Stimulated activated naive CD8-positive, alpha-beta T cell treated with anti-CD3 and anti-CD28 coated beads, Interleukin-15, Interleukin-2, amounts not matched to agents 100 ng/mL and 50 ng/mL, for 24 hours (primary cell): ENCODE measurements at regions not wholly inside any gene's neighbourhood (a gene's known extent, or its start where the extent isn't known, plus 50 kb on each side); places are given as distances from the start of the nearest gene placed in this dataset.

Experiments used
- H3K27ac Mint-ChIP-seq: one replicate; pipeline ENCODE4 v1.8.0; 2021; ENCODE audit warnings: mild to moderate bottlenecking, mixed read lengths
- H3K27me3 Mint-ChIP-seq: one replicate; pipeline ENCODE4 v1.8.0; 2021; ENCODE audit warnings: mixed read lengths
- H3K36me3 Mint-ChIP-seq: one replicate; pipeline ENCODE4 v1.8.0; 2021; ENCODE audit warnings: low read depth, mixed read lengths
- H3K4me1 Mint-ChIP-seq: one replicate; pipeline ENCODE4 v1.8.0; 2021; ENCODE audit warnings: low read depth, mixed read lengths
- H3K4me3 Mint-ChIP-seq: one replicate; pipeline ENCODE4 v1.8.0; 2021; ENCODE audit warnings: mild to moderate bottlenecking, mixed read lengths
- H3K9me3 Mint-ChIP-seq: one replicate; pipeline ENCODE4 v1.8.0; 2021; ENCODE audit warnings: mixed read lengths

- Mint-ChIP-seq H3K4me1 (no peaks in the 10 kb centered on the region), H3K27ac (no peak overlapping the region), H3K9me3 (peaks cover 6% of the 10 kb centered on the region), H3K36me3 (no peaks in the 10 kb centered on the region), H3K4me3 (no peak overlapping the region), H3K27me3 (no peaks in the 10 kb centered on the region)
These were observed 920.0 kb downstream of the UQCRFS1 start for GRCh38 chr19:28292822-28293500.

GRCh38 chr19:28291874-28292273 is 921.1 kb downstream of the UQCRFS1 start:
- no peak overlapping the region for H3K4me3 Mint-ChIP-seq
- H3K4me1 Mint-ChIP-seq = peaks cover 4% of the 10 kb centered on the region

GRCh38 chr19:28290963-28291657 is 921.8 kb downstream of the UQCRFS1 start:
- no peak overlapping the region for H3K4me3 Mint-ChIP-seq
- peaks cover under 1% of the 10 kb centered on the region for H3K27me3 Mint-ChIP-seq
- no peaks in the 10 kb centered on the region for H3K36me3 Mint-ChIP-seq
- H3K9me3 Mint-ChIP-seq = peaks cover 9% of the 10 kb centered on the region
- H3K27ac Mint-ChIP-seq = no peak overlapping the region
- peaks cover 5% of the 10 kb centered on the region for H3K4me1 Mint-ChIP-seq

More at GRCh38 chr19:28291874-28292273, 921.1 kb downstream of the UQCRFS1 start:
- Mint-ChIP-seq H3K9me3 (peaks cover 9% of the 10 kb centered on the region), H3K27me3 (no peaks in the 10 kb centered on the region), H3K27ac (no peak overlapping the region), H3K36me3 (no peaks in the 10 kb centered on the region)

- no peaks in the 10 kb centered on the region for H3K36me3 Mint-ChIP-seq
- peaks cover 4% of the 10 kb centered on the region for H3K27me3 Mint-ChIP-seq
- peaks cover 3% of the 10 kb centered on the region for H3K9me3 Mint-ChIP-seq
- H3K4me1 Mint-ChIP-seq = peaks cover 5% of the 10 kb centered on the region
- no peak overlapping the region for H3K27ac Mint-ChIP-seq
- H3K4me3 Mint-ChIP-seq = no peak overlapping the region
These were observed 923.5 kb downstream of the UQCRFS1 start for GRCh38 chr19:28289295-28290063.

GRCh38 chr19:28288572-28289264 is 924.2 kb downstream of the UQCRFS1 start:
- H3K27ac Mint-ChIP-seq = no peak overlapping the region
- peaks cover 7% of the 10 kb centered on the region for H3K27me3 Mint-ChIP-seq
- no peak overlapping the region for H3K4me3 Mint-ChIP-seq
- H3K4me1 Mint-ChIP-seq = peaks cover 5% of the 10 kb centered on the region
- H3K36me3 Mint-ChIP-seq = no peaks in the 10 kb centered on the region
- peaks cover 3% of the 10 kb centered on the region for H3K9me3 Mint-ChIP-seq

- no peaks in the 10 kb centered on the region for H3K36me3 Mint-ChIP-seq
- peaks cover 5% of the 10 kb centered on the region for H3K4me1 Mint-ChIP-seq
- H3K27me3 Mint-ChIP-seq = peaks cover 8% of the 10 kb centered on the region
- peaks cover 3% of the 10 kb centered on the region for H3K9me3 Mint-ChIP-seq
- no peak overlapping the region for H3K4me3 Mint-ChIP-seq
- H3K27ac Mint-ChIP-seq = no peak overlapping the region
These were observed 927.0 kb downstream of the UQCRFS1 start for GRCh38 chr19:28285917-28286316.

GRCh38 chr19:28285078-28285477 is 927.9 kb downstream of the UQCRFS1 start:
- Mint-ChIP-seq H3K27ac (no peak overlapping the region), H3K4me1 (peaks cover 5% of the 10 kb centered on the region), H3K4me3 (no peak overlapping the region), H3K9me3 (peaks cover 3% of the 10 kb centered on the region), H3K36me3 (no peaks in the 10 kb centered on the region), H3K27me3 (peaks cover 8% of the 10 kb centered on the region)

GRCh38 chr19:28284389-28284788 is 928.6 kb downstream of the UQCRFS1 start:
- H3K4me1 Mint-ChIP-seq = peaks cover 5% of the 10 kb centered on the region
- no peak overlapping the region for H3K27ac Mint-ChIP-seq
- H3K9me3 Mint-ChIP-seq = peaks cover 3% of the 10 kb centered on the region
- peaks cover 8% of the 10 kb centered on the region for H3K27me3 Mint-ChIP-seq
- H3K4me3 Mint-ChIP-seq = no peak overlapping the region
- no peaks in the 10 kb centered on the region for H3K36me3 Mint-ChIP-seq

GRCh38 chr19:28283592-28283991 is 929.4 kb downstream of the UQCRFS1 start:
- Mint-ChIP-seq H3K4me1 (peaks cover 5% of the 10 kb centered on the region), H3K27ac (no peak overlapping the region), H3K9me3 (peaks cover 3% of the 10 kb centered on the region), H3K36me3 (no peaks in the 10 kb centered on the region), H3K4me3 (no peak overlapping the region), H3K27me3 (peaks cover 8% of the 10 kb centered on the region)

GRCh38 chr19:28281676-28282075 is 931.3 kb downstream of the UQCRFS1 start:
- Mint-ChIP-seq H3K27ac (no peak overlapping the region), H3K9me3 (no peaks in the 10 kb centered on the region), H3K4me3 (no peak overlapping the region), H3K36me3 (no peaks in the 10 kb centered on the region), H3K27me3 (peaks cover 8% of the 10 kb centered on the region), H3K4me1 (no peaks in the 10 kb centered on the region)

- H3K36me3 Mint-ChIP-seq = no peaks in the 10 kb centered on the region
These were observed 948.4 kb downstream of the UQCRFS1 start for GRCh38 chr19:28264556-28264955.

GRCh38 chr19:28258829-28259228 is 954.1 kb downstream of the UQCRFS1 start:
- no peaks in the 10 kb centered on the region for H3K4me1 Mint-ChIP-seq
- no peaks in the 10 kb centered on the region for H3K36me3 Mint-ChIP-seq
- peaks cover 13% of the 10 kb centered on the region for H3K9me3 Mint-ChIP-seq
- no peaks in the 10 kb centered on the region for H3K27me3 Mint-ChIP-seq
- no peak overlapping the region for H3K4me3 Mint-ChIP-seq
- no peak overlapping the region for H3K27ac Mint-ChIP-seq

More at GRCh38 chr19:28264556-28264955, 948.4 kb downstream of the UQCRFS1 start:
- Mint-ChIP-seq H3K4me3 (no peak overlapping the region), H3K9me3 (peaks cover 15% of the 10 kb centered on the region), H3K27me3 (peaks cover 3% of the 10 kb centered on the region), H3K4me1 (no peaks in the 10 kb centered on the region), H3K27ac (no peak overlapping the region)

GRCh38 chr19:28257396-28257795 is 955.6 kb downstream of the UQCRFS1 start:
- Mint-ChIP-seq H3K27ac (no peak overlapping the region), H3K27me3 (no peaks in the 10 kb centered on the region), H3K4me3 (no peak overlapping the region), H3K4me1 (no peaks in the 10 kb centered on the region), H3K9me3 (peaks cover 6% of the 10 kb centered on the region), H3K36me3 (no peaks in the 10 kb centered on the region)

GRCh38 chr19:28247243-28247642 is 965.7 kb downstream of the UQCRFS1 start:
- H3K4me3 Mint-ChIP-seq = no peak overlapping the region
- H3K4me1 Mint-ChIP-seq = no peaks in the 10 kb centered on the region
- no peak overlapping the region for H3K27ac Mint-ChIP-seq
- no peaks in the 10 kb centered on the region for H3K9me3 Mint-ChIP-seq
- no peaks in the 10 kb centered on the region for H3K27me3 Mint-ChIP-seq
- no peaks in the 10 kb centered on the region for H3K36me3 Mint-ChIP-seq
